Left hindlimb (tissue), 1 donor: ENCODE measurements at regions not wholly inside any gene's neighbourhood (a gene's known extent, or its start where the extent isn't known, plus 50 kb on each side); places are given as distances from the start of the nearest gene placed in this dataset.
A peak's percentile ranks its signal among the peaks of the same experiment; 100 is the strongest.
"Not testable (repeated sequence)": the region's sequence is repeated elsewhere in the genome, so short reads cannot be mapped to it uniquely, and the experiment has no call there.

Experiments used
- DNase-seq: peaks from one replicate; pipeline ENCODE4 v3.0.0-alpha.2; 2018

GRCh38 chr13:80552851-80553440 lies 212.0 kb upstream of the SPRY2 start:
- peak; percentile 31 for DNase-seq

DNA sequence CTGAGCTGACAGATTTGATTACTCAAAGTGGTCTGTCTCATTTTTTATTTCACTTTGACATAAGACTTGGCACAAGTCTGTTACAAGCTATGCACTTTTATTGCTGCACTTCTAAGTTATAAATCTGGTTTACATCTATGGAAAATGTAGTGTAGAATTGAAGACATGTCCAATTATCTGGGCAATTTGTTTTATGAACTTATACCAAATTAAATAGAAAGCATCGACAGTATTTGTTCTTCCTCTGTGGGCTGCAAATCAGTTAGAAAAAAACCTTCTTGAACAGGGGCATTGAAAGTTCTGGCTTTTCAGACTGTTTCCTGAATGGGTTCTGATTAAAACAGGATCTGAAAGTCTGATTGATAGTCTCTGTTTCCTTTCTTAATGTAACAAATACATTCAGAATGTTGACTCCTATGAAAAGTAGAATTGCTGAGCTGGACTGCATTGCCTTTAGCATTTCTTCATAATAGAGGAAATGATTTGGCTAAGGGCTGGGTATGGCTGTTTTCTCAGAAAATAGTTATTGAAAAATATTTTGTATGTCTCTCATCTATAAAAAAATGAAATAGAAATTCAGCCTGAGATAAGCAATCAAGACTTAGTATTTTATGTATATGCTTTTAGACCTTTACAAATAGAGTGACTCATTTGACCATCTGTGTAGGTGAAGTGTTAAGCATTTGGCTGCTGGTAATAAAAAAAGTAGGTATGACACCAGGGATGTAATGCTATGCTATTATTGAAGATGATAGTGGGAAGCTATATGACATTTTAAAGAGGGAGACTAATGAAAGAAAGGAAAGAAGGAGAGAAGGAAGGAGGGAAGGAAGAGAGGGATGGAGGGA lies 210.9 kb upstream of the SPRY2 start:
- DNase-seq = no peak

GRCh38 chr13:80550971-80551441 lies 210.1 kb upstream of the SPRY2 start:
- no peak for DNase-seq

- DNase-seq = no peak
Observed at GRCh38 chr13:80548915-80549314, 208.0 kb upstream of the SPRY2 start.

- no peak for DNase-seq
Observed at GRCh38 chr13:80547885-80548825, 207.2 kb upstream of the SPRY2 start.

DNA sequence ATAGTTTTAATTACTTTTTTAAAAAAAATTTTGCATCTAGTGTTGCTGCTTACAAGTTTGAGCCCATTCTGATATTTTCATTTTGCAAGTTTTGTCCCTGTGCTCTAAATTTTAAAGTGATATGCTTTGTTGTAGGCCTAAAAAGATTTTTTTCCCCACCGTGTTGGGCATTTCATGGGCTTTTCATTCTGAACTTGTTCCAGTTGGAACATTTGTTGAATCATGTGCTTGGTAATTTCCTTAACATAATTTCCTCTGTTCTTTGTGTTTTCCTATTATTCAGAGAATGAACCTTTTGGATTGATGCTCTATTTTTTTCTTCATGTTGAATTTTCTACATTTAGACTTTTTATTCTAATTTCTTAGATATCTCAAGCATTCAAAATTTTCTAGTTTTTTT lies 206.4 kb upstream of the SPRY2 start:
- DNase-seq = no peak

- no peak for DNase-seq
Observed at GRCh38 chr13:80533175-80533574, 192.2 kb upstream of the SPRY2 start.

- no peak for DNase-seq
Observed at GRCh38 chr13:80530902-80531301, 190.0 kb upstream of the SPRY2 start.

DNA sequence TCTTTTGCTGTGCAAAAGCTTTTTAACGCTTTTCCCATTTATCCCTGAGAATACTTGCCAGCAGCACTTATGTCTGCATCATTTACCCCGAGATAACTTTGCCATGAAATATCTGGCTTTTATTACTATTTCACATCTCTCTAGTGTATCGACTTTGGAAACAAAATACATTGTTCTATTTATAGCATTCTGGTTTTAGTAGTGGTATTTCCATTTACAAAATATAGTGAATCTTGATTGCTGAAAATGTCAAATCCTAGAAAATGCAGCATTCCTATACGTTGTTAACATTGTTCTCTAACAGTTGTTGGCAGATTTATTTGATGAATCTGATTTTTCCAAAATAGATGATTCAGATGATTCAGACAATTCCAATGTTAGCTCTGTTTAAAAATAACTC lies 189.3 kb upstream of the SPRY2 start:
- no peak for DNase-seq

DNA sequence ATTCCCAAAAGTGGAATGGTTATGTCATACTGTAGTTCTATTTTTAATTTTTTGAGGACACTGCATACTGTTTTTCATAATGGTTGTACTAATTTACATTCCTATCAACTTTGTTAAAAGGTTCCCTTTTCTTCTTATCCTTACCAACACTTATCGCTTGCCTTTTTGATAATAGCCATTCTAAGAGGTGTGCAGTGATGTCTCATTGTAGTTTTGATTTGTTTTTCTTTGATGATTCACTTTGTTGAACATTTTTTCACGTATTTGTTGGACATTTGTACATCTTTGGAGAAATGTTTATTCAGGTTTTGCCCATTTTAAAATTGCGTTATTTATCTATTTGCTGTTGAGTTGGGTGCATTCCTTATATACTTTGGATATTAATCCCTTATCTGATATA lies 188.8 kb upstream of the SPRY2 start:
- no peak for DNase-seq

GRCh38 chr13:80528733-80529132 lies 187.8 kb upstream of the SPRY2 start:
- no peak for DNase-seq

DNA sequence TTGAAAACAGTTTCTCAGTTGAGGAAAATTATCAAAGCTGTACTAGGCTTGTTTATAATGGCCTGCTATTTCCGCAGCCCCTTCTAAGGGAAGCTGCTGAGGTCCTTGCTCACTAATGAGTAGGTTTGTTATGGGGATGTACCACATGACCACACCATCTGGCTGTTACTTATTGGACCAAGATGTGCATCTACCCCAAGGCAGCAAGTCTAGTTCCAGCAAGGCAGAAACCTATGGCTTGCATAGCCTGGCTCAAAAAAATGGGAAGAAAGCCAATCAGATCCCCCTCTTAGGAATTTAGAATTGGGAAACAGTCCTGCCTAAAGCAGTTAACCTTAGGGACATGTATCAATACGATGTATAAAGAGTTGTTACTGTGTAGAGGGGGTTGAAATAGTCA lies 186.5 kb upstream of the SPRY2 start:
- DNase-seq = no peak

GRCh38 chr13:80524447-80525215 lies 183.7 kb upstream of the SPRY2 start:
- no peak for DNase-seq

DNA sequence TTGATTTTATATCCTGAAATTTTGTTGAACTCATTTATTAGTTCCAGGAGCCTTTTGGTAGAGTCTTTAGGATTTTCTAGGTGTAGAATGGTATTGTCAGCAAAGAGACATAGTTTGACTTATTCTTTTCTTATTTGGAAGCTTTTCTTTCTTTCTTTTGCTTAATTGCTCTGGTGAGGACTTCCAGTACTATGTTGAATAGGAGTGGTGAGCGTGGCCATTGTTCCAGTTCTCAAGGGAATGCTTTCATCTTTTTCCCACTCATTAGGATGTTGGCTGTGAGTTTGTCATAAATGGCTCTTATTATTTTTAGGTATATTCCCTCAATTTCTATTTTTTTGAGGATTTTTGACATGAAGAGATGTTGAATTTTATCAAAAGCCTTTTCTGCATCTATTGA lies 182.2 kb upstream of the SPRY2 start:
- DNase-seq = no peak

GRCh38 chr13:80522463-80522862 lies 181.5 kb upstream of the SPRY2 start:
- not testable (repeated sequence) for DNase-seq

DNA sequence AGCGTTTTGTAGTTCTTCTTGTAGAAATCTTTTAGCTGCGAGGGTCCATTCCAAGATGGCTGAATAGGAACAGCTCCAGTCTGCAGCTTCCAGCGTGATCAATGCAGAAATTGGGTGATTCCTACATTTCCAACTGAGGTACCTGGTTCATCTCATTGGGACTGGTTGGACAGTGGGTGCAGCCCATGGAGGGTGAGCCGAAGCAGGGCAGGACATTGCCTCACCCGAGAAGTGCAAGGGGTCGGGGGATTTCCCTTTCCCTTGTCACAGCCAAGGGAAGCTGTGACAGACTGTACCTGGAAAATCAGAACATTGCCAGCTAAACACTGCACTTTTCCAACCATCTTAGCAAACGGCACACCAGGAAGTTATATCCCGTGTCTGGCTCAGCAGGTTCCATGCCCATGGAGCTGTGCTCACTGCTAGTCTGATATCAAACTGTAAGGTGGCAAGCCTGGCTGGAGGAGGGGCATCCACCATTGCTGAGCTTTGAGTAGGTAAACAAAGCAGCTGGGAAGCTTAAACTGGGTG lies 176.0 kb upstream of the SPRY2 start:
- DNase-seq = no peak

- no peak for DNase-seq
Observed at GRCh38 chr13:80515296-80515695, 174.4 kb upstream of the SPRY2 start.

DNA sequence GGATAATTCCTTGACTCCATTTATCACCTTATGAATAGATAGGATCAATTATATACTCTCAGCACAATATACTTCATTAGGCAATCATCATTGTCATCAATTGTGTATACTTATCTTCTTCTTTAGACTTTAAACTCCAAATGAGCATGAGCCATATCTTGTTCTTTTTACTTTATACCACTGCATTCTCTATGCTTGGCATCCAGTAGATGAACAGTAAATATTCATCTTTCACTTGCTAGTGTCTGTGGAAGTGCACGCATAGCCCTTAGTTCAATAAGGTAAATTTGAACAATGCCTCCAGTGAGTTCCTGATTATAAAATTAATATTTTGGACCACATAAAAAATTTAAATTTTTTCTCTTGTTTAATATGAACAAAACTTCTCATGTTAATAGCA lies 172.3 kb upstream of the SPRY2 start:
- no peak for DNase-seq

DNA sequence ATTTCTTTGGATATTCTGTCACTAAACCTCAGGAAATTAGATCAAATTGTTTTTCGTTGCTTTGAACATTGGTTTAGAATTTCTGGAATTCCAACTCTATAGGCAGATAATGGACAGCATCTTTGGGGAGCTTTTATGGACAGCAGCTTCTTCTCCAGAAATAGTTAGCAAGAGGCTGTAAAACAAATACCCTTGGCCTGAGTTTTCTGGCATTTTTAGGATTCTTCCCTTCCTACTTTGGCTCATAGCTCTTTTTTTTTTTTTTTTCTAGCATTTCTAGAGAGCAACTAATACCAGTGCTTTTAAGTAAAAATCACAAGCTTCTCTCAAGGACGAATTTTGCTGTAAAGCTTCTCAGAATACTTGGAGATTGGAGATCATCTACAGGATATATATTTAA lies 169.8 kb upstream of the SPRY2 start:
- no peak for DNase-seq

GRCh38 chr13:80509264-80509663 lies 168.3 kb upstream of the SPRY2 start:
- DNase-seq = no peak

GRCh38 chr13:80508031-80508430 lies 167.1 kb upstream of the SPRY2 start:
- DNase-seq = no peak

DNA sequence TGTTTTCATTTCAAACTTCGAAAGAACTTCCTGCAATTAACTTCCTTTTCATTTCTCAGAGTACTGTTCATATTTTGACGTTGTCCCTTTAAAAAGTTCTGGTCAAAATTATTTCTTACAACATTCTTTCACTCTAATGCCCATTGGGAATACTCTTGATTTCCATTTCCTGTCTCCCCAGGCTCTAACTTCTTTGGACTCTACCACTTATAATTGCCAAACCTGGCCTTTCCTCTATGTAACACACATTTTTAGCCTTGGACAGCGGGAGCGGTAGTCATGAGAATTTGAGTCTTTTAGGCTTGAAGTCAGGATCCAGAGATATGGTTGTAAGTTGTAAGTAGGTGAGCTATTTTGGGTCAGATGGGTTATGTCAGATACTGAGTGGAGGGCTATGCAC lies 163.5 kb upstream of the SPRY2 start:
- DNase-seq = no peak
